ENCODE measurements at regions not wholly inside any gene's neighbourhood (a gene's known extent, or its start where the extent isn't known, plus 50 kb on each side); places are given as distances from the start of the nearest gene placed in this dataset.

GRCh38 chr3:65284546-65284945 is 596.7 kb upstream of the ADAMTS9 start:
- RAD21 ChIA-PET (ENCODE audit: low non-redundant PET in 1 of 2, low total read pairs in 2 of 2, uncharacterized antibody in 2 of 2, unreplicated experiment in 2 of 2): no interaction called here
- Histone ChIP-seq H3K9me3 (ENCODE audit: control insufficient read depth in 1 of 2, insufficient read depth in 1 of 2, low read depth in 1 of 2, low read length in 2 of 2) (no peaks in the 10 kb centered on the region), H3K27me3 (ENCODE audit: insufficient read depth, low read length) (peaks cover 37% of the 10 kb centered on the region), H3K36me3 (ENCODE audit: control insufficient read depth in 1 of 2, insufficient read depth in 2 of 2, low read length in 2 of 2) (no peaks in the 10 kb centered on the region), H3K4me2 (ENCODE audit: low read length) (no peak overlapping the region), H3K27ac (ENCODE audit: low read depth, low read length) (no peak overlapping the region), H3K4me3 (replicated peaks in 1 of 2; ENCODE audit: low read depth in 1 of 2, low read length in 2 of 2) (no peak overlapping the region), H3K9me2 (ENCODE audit: insufficient read depth) (no peaks in the 10 kb centered on the region), H3K9ac (ENCODE audit: low read length) (no peak overlapping the region), H4K20me1 (ENCODE audit: insufficient read depth) (no peaks in the 10 kb centered on the region), H2AFZ (ENCODE audit: low read depth, low read length, poor library complexity, severe bottlenecking) (no peak overlapping the region), H3K79me2 (ENCODE audit: insufficient read depth, low read length) (no peaks in the 10 kb centered on the region), H3K4me1 (ENCODE audit: control insufficient read depth in 1 of 2, insufficient read depth in 2 of 2, low read length in 2 of 2) (no peaks in the 10 kb centered on the region)
- ATAC-seq (no peak), DNase-seq (ENCODE audit: low read depth, low spot score) (no peak)
- BruUV-seq (replicated peaks): no TSS peak
- CTCF ChIA-PET: no interaction called here
- POLR2A ChIA-PET: no interaction called here
- intact Hi-C loops (cut with micrococcal nuclease): no loop called here
- TF ChIP-seq MAX (IDR thresholded peaks at IDR 0.05) (no peak), JUND (IDR thresholded peaks at IDR 0.05) (no peak), EZH2phosphoT487 (IDR thresholded peaks at IDR 0.05; ENCODE audit: borderline replicate concordance) (no peak), FOSL1 (IDR thresholded peaks at IDR 0.05; ENCODE audit: low read depth) (no peak), ZBTB33 (IDR thresholded peaks at IDR 0.05; ENCODE audit: extremely low read depth, insufficient replicate concordance, low read length) (no peak), POLR2AphosphoS5 (IDR thresholded peaks at IDR 0.05; ENCODE audit: low read depth, low read length) (no peak), POLR2A (IDR thresholded peaks at IDR 0.05; ENCODE audit: borderline replicate concordance, extremely low read depth, insufficient read depth, insufficient read length) (no peak), CTCF (IDR thresholded peaks at IDR 0.05 in 2 of 3, conservative IDR thresholded peaks at IDR 0.05 in 1 of 3; ENCODE audit: borderline replicate concordance in 1 of 3, insufficient read depth in 1 of 3, low read depth in 2 of 3, low read length in 2 of 3) (no peak), SIN3A (IDR thresholded peaks at IDR 0.05; ENCODE audit: low read depth) (no peak), EZH2 (IDR thresholded peaks at IDR 0.05) (no peak), ZNF274 (IDR thresholded peaks at IDR 0.05; ENCODE audit: low read depth, low read length) (no peak), CBX3 (IDR thresholded peaks at IDR 0.05; ENCODE audit: low read depth) (no peak), ATF3 (IDR thresholded peaks at IDR 0.05) (no peak), RAD21 (IDR thresholded peaks at IDR 0.05; ENCODE audit: low read depth) (no peak), YY1 (IDR thresholded peaks at IDR 0.05; ENCODE audit: extremely low read depth, insufficient replicate concordance, low read depth, low read length) (no peak)
